HG02759 (cell line): ENCODE measurements at regions not wholly inside any gene's neighbourhood (a gene's known extent, or its start where the extent isn't known, plus 50 kb on each side); places are given as distances from the start of the nearest gene placed in this dataset.
"Not testable (repeated sequence)": the region's sequence is repeated elsewhere in the genome, so short reads cannot be mapped to it uniquely, and the experiment has no call there.

ENCODE experiments used
- ATAC-seq: cut with Tn5 transposase; IDR thresholded peaks from one replicate; pipeline ENCODE4 v1.9.1; 2021; ENCODE audit warnings: mild to moderate bottlenecking, moderate library complexity; ENCODE audit not compliant: unreplicated experiment

- ATAC-seq: no peak
Measured at GRCh38 chr6:112574190-112574589, 227.1 kb downstream of the RFPL4B start.

GRCh38 chr6:112575309-112575834 is 228.2 kb downstream of the RFPL4B start:
- ATAC-seq: no peak

- no peak for ATAC-seq
Measured at GRCh38 chr6:112576423-112576822, 229.3 kb downstream of the RFPL4B start.

GRCh38 chr6:112579601-112580000 is 232.5 kb downstream of the RFPL4B start:
- ATAC-seq: no peak

- no peak for ATAC-seq
Measured at GRCh38 chr6:112581015-112581414, 233.9 kb downstream of the RFPL4B start.

DNA sequence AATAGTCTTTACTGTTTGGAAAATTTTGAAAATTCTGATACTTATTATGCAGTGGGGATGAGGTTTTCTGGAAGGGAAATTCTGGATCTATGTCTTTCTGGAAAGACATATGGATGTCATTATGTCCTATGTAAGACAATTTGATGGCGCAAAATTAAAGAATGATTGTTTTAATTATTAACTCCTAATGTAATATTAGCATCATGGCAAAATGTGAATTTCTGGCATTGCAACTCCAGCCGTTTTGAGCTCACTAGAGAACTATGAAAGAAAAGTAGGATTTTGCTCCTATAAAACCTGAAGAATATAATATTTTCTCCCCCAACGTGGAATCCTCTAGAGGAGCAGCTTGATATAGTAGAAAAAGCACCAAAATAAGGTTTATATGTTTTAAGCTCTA is 243.2 kb downstream of the RFPL4B start:
- ATAC-seq: no peak

- ATAC-seq: no peak
Measured at GRCh38 chr6:112591329-112591728, 244.2 kb downstream of the RFPL4B start.

DNA sequence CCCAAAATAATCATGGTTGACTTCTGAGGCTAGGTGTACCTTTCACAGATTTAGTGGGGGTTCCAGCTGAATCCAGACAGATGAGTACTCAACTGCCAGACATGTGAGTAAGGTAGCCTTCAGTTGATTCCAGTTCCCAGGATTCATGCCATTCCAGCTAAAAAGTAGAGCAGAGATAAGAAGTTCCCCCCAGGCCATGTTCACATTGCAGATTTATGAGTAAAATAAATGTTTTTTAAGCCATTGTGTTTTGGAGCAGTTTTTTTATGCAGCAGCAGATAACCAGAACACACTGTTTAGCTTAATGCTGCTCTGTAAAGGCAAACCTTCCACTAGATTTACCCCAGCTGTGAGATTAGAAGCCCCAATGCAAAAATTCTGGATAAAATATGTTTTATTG is 245.0 kb downstream of the RFPL4B start:
- ATAC-seq: no peak

- no peak for ATAC-seq
Measured at GRCh38 chr6:112594886-112595594, 247.9 kb downstream of the RFPL4B start.

DNA sequence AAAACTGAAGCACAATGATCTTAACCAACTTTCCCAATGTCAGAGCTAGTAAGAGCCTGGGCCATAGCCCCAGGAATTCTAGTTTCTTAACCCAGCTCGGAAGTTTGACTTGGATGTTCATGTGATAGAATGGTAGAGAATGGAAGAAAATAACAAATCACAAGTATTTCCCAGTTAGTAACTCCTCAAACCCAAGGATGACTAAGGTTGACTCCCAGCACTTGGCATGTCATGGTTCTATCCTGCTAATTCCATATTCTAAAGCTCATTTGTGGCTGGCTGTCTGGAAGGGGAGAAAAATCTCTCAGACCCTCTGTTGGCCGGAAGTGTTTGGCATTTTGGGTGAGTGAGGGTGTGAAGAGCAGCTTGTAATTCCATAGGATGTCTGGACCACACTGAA is 248.7 kb downstream of the RFPL4B start:
- no peak for ATAC-seq

DNA sequence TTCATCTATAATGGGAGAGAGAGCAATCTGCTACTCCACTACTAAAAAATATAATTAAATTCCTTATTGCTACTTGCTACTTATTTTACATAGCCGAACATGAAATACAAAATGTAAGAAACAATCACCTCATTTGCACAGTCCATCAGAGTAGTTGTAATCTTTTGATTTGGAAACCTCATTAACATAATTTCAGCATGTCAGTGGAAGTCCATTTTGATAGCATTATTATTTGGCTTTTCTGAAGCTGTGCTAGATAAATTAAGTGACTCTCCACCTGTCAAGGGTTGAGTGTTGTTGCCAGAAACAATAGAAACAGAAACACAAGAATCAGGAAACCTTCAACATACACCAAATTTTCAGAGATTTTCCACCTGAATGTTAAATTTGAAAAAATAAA is 250.0 kb downstream of the RFPL4B start:
- no peak for ATAC-seq

DNA sequence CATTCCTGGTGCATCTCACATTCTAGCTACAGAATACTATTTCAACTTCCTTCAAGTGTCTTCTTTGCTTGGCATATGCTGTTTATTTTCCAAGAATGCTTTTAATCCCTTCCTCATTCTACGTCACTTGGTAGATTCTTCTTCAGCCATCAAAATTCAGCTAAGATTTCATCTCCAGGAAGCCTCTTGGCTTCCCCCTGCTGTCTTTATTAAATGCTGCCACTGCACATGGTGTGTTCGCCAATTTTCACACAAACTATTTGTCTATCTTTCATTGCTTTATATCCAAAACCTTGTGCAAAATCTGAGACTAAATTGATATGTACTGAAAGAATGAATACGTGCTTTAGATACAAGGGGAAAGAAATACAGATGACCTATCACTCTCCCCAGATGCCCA is 253.0 kb downstream of the RFPL4B start:
- ATAC-seq: no peak

DNA sequence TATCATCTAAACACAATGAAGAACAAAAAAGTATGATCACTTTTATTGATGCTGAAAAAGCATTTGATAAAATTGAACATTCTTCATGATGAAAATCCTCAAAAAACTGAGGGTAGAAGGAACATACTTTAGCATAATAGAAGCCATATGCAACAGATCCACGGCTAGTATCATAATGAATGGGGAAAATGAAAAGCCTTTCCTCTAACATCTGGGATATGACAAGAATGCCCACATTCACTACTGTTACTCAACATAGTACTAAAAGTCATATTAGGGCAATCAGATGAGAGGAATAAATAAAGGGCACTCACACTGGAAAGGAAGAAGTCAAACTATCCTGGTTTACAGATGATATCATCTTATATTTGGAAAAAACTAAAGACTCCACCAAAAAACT is 256.6 kb downstream of the RFPL4B start:
- no peak for ATAC-seq

DNA sequence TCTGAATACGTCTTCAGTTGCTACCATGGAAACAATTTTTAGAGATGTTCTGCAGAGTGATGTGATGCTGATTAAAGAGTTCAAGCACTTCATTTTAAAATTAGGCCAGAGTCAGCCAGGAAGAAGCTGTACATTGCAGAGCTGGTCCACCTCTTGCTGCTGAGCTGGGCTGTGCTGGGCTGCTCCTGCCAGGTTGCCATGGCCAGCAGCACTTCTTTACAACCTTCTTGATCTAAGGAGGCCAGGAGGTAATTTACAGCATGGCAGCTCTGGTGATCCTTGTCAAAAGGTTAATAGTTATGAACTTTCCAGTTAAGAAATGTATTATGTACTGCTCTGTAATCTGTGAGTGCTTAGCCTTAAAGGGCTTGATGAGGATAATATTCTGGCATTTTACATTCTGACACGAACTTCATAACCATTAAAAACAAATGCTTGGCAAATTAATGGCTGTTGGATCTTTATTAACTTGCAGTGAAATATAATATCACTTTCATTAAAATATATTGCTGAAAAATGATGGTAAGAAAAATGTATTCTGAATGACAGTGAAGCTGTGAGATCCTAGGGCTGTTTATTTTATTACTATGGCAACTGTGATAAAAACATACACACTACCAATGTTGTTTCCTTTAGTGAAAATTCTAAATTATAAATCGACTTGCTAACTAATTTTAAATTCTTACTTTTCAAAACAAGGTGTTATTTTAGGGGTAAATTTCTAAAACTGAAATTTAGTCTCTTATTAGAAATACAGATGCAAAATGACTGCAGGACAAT is 259.7 kb downstream of the RFPL4B start:
- ATAC-seq: no peak

GRCh38 chr6:112608925-112609324 is 261.8 kb downstream of the RFPL4B start:
- ATAC-seq: not testable (repeated sequence)

DNA sequence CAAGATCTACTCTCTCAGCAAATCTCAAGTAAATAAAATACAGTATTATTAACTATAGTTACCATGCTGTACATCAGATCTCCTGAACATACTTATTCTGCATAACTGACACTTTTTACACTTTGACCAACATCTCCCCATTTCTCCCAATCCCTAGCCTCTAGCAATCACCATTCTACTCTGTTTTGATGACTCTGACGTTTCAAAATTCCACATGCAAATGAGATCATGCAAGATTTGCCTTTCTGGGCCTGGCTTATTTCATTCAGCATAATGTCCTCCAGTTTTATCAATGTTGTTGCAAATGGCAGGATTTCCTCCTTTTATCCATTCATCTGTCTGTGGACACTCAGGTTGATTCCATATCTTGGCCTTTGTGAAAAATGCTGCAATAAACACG is 266.3 kb downstream of the RFPL4B start:
- no peak for ATAC-seq

- ATAC-seq: no peak
Measured at GRCh38 chr6:112618849-112619248, 271.7 kb downstream of the RFPL4B start.

- ATAC-seq: peak; percentile 53
Measured at GRCh38 chr6:112620812-112621569, 273.9 kb downstream of the RFPL4B start.

GRCh38 chr6:112622036-112622435 is 274.9 kb downstream of the RFPL4B start:
- ATAC-seq: no peak

DNA sequence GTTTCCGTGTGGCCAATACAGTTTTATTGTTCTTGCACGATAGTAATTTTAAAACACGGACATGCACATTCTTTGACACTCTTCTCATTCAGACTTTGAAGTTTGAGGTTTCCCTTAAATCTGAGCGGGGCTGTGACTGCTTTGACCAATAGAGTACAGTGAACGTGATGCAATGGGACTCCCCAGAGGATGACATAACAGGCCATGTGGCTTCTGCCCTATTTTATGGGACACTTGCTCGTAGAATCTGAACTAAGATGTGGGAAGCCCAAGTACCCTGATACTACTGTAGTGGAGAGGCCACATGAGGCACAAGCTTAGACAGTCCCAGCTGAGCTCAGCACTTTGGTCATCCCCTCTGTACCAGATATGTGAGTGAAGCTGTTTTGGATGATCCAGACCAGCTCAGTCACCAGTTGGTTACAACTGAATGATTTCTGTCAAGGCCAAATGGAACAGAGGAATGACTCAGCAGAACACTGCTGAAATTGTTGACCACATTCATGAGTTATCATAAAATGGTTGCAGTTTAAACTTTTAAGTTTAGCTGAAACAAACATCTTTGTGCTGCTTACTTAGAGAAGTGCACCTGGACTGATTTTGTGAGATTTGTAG is 279.4 kb downstream of the RFPL4B start:
- peak; percentile 87 for ATAC-seq

- ATAC-seq: no peak
Measured at GRCh38 chr6:112634376-112634775, 287.2 kb downstream of the RFPL4B start.
